Fibroblast of mammary gland (primary cell): ENCODE measurements at regions not wholly inside any gene's neighbourhood (a gene's known extent, or its start where the extent isn't known, plus 50 kb on each side); places are given as distances from the start of the nearest gene placed in this dataset.
A peak's percentile ranks its signal among the peaks of the same experiment; 100 is the strongest.

Experiments used
- DNase-seq: peaks from one replicate; pipeline ENCODE4 v3.0.0-alpha.2; 2010; ENCODE audit warnings: low read depth
- H3K4me3 ChIP-seq: 2 replicates; pipeline ENCODE4 v1.5.1; 2011; ENCODE audit warnings: low read depth, mild to moderate bottlenecking, low read length, moderate library complexity; ENCODE audit not compliant: control insufficient read depth
- CTCF ChIP-seq: conservative IDR thresholded peaks from 2 replicates; pipeline ENCODE4 v1.5.1; 2011; ENCODE audit warnings: low read depth, low read length, inconsistent platforms; ENCODE audit not compliant: control insufficient read depth, insufficient read depth

- no peak for TF ChIP-seq CTCF
- peak; percentile 49 for DNase-seq
- H3K4me3 ChIP-seq: no peak overlapping the region
These were observed 106.8 kb upstream of the NREP start for GRCh38 chr5:111863801-111864200.

DNA sequence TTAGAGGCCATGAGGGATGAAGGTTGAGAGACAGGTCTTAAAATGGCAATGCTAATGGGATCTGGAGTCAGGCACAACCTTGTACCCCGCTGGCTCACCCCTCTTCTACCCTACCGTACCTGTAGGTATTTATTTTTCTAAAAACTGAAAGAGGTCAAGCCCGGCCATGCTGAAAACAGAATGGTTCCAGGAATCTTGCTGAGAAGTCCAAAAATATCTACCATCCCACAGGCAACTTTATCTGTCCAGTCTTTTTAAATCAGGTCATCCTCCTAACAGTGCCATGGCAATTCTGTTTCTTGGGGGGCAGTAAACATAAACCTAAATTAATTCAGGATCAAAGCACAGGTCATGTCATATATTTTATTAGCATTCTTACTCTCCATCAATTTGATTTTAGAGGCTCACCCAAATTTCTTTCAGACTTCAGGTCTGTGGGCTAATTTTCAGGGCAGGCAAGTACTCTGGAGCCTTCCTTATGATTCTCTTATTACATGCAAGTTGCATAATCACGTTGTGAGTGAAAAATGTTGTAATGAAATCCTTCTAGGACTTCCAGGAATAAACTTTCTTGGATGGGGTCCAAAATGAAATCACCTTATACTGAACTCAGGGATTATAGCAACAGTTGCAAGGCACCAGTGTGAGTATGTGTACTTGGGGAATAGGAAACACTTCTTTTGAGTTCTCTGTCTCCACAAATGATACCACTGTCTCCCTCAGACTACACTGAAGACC is 102.7 kb upstream of the NREP start:
- DNase-seq: peak; percentile 96
- no peak overlapping the region for H3K4me3 ChIP-seq
- no peak for TF ChIP-seq CTCF

GRCh38 chr5:111859031-111859430 is 102.0 kb upstream of the NREP start:
- no peak overlapping the region for H3K4me3 ChIP-seq
- DNase-seq: peak; percentile 65
- TF ChIP-seq CTCF: no peak

DNA sequence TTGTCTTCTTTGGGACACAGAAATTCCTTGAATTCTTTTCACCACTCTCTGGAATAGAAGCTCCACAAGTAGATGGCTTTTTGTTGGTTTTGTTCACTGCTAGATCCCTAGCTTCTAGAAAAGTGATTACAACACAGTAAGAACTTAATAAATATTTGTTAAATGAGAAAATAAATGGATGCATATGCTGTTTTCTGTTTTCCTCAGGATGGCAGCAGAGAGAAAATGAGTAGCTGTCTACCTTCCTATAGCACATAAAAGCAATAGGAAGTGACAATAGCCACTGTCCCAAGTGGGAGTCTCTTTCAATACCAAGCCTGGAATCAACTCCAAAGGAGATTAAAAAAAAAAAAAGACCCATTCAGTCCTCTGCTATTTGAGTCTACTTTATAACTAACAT is 100.6 kb upstream of the NREP start:
- DNase-seq: peak; percentile 40
- peak; percentile 29 for TF ChIP-seq CTCF
- no peak overlapping the region for H3K4me3 ChIP-seq

DNA sequence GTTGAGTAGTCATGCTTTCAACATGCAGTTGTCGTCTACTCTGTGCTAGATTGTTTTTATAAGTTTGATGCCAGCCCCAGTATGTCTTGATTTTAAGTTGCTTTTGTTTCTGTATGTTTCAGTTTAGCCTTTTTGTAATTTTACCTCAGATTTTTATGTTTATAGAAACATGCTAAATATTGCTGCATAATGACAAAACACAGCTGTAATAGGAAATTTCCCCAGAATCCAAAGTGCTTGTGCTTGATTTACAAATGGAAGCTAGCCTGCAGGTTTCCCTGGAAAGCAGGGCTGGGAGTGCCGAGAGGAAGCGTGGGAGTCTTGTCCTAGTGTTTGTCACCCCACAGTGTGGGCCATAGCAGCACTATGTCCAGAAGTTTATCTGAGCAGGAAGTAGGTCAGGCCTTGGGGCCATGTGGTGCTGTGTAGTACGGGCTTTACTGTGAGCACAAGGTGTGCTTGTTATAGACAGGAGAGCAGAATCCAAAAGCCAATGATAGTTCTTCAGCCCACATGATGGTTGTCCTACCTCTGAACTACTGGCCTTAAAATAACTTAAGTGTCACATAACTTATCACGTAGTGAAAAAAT is 100.0 kb upstream of the NREP start:
- DNase-seq: no peak
- TF ChIP-seq CTCF: no peak
- no peak overlapping the region for H3K4me3 ChIP-seq

DNA sequence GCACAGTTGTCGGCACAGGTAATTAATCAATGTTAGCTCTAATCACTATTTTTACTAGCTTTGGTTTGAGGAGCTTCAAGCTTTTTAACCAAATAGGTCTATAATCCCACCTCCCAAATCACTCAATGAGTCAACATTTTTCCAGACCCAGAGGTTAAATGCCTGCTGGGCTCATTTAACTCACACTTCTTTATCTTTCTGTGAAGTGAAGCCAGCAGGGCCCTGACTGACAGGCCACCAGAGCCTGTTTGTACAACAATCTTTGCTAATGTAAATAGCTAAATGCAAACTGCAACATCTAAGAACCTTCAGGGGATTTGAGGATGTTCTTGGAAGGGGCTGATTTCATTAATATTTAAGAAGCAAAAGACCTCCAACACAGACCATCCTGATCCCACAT is 98.4 kb upstream of the NREP start:
- no peak overlapping the region for H3K4me3 ChIP-seq
- TF ChIP-seq CTCF: no peak
- DNase-seq: no peak
